Activated naive CD8-positive, alpha-beta T cell treated with anti-CD3 and anti-CD28 coated beads, Interleukin-2, amount 50 U/mL, for 16 hours (primary cell): ENCODE measurements at regions not wholly inside any gene's neighbourhood (a gene's known extent, or its start where the extent isn't known, plus 50 kb on each side); places are given as distances from the start of the nearest gene placed in this dataset.
"Not testable (repeated sequence)": the region's sequence is repeated elsewhere in the genome, so short reads cannot be mapped to it uniquely, and the experiment has no call there.

Source experiments
- DNase-seq: peaks from one replicate; pipeline ENCODE4 v3.0.0-alpha.2; 2020; ENCODE audit warnings: low read depth, low spot score

- DNase-seq: no peak
Measured at GRCh38 chr5:124871303-124871702, 124.9 kb upstream of the ZNF608 start.

- no peak for DNase-seq
Measured at GRCh38 chr5:124872086-124872485, 125.6 kb upstream of the ZNF608 start.

- DNase-seq: no peak
Measured at GRCh38 chr5:124872615-124873014, 126.2 kb upstream of the ZNF608 start.

DNA sequence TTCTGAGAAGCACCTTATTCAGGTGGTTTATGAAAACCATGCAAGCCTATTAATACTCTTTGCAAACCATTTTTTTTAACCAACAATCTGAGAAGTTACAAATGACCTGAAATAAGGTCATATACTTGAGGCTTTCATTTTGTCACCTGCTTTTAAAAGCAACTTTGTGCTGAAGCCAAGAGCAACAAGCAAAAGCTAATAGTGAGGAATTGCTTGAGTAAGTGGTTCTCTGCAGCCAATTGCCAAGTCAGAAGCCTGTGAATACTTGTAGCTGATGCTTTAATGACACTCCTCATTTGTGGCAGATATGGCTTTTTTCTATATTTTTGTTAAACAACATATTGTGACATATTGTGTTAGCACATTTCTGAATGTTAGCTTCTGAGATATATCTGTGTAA, 126.7 kb upstream of the ZNF608 start:
- no peak for DNase-seq

DNA sequence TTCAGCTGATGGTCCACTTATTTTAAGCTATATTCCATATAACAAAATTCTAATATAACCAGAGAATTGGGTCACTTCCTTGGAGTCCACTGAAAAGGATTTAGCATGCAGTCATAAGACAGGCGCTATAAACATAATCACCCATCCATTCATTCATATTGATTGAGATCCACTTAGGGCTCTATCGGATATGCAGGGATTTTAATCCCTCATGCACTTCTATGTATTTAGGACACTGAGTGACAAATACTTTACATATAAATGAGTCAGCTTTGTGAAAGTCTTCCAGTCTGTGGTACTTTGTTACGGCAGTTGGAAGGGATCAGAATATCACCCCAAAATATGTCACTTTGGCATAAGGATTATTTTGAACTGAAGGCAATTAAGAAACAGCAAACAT, 127.3 kb upstream of the ZNF608 start:
- DNase-seq: no peak

DNA sequence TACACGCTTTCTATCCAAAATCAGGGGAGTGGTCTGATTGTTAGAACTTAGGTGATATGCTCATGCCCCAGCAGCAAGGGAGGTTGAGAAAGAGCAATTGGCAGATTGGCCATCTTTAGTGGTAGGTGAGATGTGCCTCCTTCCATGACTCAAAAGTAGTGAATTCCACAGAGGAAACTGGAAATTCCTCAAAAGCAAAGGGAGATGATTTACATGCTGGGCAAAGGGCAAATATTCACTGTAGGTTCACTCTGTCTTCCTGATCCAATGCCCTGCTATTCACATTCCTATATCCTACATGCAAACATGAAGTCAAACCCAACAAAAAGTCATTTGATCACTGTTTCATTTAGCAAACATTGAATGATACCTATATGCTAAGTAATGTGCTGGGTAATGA, 130.1 kb upstream of the ZNF608 start:
- no peak for DNase-seq

DNA sequence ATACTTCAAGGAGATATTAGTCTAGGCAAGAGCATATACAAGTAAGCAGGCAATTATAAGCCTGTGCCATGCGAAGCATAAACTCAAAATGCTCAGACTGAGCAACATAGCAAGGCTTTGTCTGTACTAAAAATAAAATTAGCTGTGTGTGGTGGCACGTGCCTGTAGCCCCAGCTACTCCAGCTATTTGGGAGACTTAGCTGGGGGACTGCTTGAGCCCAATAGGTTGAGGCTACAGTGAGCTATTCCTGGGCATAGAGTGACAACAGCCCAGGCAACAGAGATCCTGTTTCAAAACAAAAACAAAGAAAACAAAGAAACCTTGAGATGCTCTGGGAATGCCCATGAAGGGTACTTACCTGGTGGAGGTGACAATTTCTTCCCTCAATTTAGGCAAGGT, 130.5 kb upstream of the ZNF608 start:
- no peak for DNase-seq

DNA sequence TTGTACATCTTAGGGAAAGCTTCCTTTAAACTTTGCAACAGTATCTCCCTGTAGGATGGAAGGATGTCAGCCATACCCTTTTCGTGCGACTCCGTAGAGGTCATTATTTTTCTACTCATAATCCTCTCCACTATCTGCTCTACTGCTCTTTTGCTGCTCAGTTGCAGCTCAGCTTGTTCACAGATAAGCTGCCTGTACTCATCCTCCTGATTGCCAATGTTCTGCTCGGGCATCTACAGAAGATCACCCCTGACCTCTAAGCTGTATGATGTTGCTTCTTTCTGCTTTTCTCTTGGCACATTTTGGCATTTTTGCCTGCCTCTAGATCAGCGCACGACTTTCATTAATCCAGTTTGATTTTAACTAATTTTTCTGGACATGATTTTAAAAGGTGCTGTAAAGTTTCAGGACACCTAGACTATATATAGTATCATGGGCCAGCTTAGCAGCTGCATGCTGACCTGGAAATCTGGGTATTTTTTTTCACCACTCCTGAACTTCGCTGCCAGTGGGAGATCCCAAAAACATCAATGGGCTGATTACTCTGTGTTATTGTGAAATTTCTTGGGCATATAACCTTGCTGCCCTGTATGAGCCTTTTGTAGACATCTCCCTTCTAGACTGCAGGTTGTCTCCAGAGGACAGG, 131.2 kb upstream of the ZNF608 start:
- DNase-seq: no peak

GRCh38 chr5:124878583-124879342, 132.3 kb upstream of the ZNF608 start:
- no peak for DNase-seq

DNA sequence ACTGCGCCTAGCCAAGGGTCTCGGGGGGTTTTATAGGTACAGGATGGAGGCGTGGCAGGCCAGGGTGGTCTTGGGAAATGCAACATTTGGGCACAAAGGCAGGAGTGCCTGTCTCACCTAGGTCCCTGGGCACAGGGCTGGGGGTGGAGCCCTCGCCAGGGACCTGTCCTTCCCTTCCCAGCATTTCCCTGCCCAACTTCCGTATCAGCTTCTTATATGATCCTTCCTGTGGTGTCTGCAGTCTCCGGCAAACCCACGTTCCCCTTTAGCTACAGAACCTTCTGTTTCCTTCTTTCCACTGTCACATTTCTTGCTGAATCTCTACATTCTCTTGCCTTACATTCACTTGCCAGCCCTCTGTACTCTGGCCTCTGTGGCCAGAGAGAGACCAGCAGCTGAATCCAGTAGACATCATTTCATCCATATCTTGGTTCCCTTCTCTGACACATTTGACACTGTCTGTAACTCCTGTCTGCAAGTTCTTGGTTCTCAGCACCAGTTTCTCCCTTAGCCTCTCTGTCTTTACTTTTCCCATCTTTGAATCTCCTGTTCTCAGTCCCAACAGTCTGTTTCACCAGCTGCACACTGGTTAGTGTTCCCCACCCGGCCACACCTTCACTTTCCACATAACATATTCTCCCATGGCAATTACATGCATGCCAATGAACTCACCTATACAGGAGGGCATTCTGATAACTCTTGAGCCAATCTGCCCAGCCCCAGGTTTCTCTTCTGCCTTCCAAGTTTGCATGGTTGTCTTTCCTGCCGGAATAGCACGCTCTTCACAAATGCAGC, 134.7 kb upstream of the ZNF608 start:
- no peak for DNase-seq

DNA sequence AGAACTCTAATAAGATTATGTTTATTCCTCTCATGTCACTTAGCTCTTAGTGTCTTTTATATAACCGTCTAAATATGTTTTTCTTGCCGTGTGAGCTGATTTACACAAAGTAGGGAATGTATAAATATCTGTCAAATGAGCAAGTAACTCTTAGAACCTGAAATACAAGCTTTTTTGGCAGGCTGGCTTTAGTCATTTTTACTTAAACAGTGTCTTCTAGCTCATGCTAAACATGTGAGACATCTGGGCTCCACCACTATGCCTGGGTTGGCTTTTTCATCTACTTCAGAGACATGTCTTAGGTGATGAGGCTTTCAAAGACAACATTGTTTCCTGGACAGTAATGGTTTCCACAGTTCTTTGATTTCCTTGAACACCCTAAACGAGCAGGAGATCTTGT, 137.2 kb upstream of the ZNF608 start:
- no peak for DNase-seq

DNA sequence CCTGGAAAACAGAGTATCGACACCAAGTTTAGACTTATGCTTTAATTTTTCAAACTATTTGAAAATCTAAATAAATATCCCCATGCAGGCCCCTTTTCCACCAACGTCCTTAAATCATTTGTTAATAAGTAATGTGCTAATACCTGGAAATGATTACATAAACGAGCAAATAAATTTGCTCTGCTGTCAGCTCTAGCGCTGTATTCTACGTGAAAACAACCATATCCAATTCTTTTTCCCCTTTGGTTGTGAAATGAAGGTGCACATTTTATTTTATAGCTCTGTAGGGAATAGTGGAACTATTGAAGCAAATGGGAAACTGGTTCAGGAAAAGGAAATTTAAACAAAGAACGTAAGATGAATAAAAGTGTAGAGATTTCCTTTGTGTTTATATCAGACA, 137.7 kb upstream of the ZNF608 start:
- no peak for DNase-seq

GRCh38 chr5:124885490-124885889, 139.1 kb upstream of the ZNF608 start:
- no peak for DNase-seq

DNA sequence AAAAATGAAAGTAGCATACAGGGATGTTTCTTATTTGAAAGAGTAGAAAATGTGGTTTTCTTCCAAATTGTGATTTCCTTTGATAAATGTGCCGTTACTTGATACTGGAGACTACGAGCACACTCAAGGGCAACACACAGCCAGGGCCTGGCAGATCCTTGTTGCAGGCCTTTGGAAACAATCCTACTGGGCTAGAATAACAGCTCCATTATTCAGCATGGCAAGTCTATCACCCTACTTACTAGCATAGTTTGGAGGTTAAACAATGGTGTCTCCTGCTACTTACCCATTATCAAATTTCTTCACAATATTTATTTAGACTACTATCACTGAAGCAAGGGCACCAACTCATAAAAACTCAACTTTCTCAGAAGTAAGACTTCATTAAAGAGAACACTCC, 140.8 kb upstream of the ZNF608 start:
- no peak for DNase-seq

DNA sequence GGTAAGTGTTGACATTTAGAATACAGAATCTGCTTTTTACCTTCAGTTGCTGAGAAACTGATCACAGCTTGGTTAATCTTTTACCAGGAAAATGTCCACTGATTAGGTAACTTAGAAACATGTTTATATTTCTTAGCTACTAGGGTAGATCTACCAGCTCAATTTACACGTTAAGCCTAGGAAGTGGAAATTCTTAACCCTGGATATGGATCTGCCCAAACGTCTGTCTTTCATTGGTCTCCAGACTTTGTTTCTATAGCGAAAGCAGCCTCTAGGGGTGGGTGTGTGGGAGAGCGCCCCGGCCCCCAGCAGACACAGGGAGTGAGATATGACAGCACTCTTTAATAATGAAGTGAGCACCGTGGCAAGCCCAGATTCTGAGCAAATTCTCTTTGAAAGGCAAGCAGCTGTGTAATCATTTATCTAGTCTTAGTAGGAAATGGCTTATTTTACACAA, 141.6 kb upstream of the ZNF608 start:
- no peak for DNase-seq

- DNase-seq: no peak
Measured at GRCh38 chr5:124888622-124889485, 142.4 kb upstream of the ZNF608 start.

GRCh38 chr5:124889486-124889825, 143.0 kb upstream of the ZNF608 start:
- DNase-seq: no peak

GRCh38 chr5:124889850-124890249, 143.4 kb upstream of the ZNF608 start:
- DNase-seq: no peak

- DNase-seq: not testable (repeated sequence)
Measured at GRCh38 chr5:124890442-124890841, 144.0 kb upstream of the ZNF608 start.

- DNase-seq: no peak
Measured at GRCh38 chr5:124891179-124891578, 144.7 kb upstream of the ZNF608 start.

GRCh38 chr5:124892185-124892848, 145.9 kb upstream of the ZNF608 start:
- no peak for DNase-seq
